HFF-Myc (cell line): ENCODE measurements at regions not wholly inside any gene's neighbourhood (a gene's known extent, or its start where the extent isn't known, plus 50 kb on each side); places are given as distances from the start of the nearest gene placed in this dataset.
A peak's percentile ranks its signal among the peaks of the same experiment; 100 is the strongest.

ENCODE experiments used
- DNase-seq: peaks from one replicate; pipeline ENCODE4 v3.0.0-alpha.2; 2011; ENCODE audit warnings: low read depth; ENCODE audit errors: extremely low read depth
- H3K4me3 ChIP-seq: replicated peaks from 2 replicates; pipeline ENCODE4 v1.5.1; 2011; ENCODE audit warnings: low read depth, mild to moderate bottlenecking, control low read depth, low read length
- TF ChIP-seq, protein P1 (sequence below): IDR thresholded peaks from 2 replicates; pipeline ENCODE4 v1.5.1; 2012; ENCODE audit warnings: mild to moderate bottlenecking, low read depth, low read length, control low read depth; ENCODE audit errors: missing control alignments

DNA sequence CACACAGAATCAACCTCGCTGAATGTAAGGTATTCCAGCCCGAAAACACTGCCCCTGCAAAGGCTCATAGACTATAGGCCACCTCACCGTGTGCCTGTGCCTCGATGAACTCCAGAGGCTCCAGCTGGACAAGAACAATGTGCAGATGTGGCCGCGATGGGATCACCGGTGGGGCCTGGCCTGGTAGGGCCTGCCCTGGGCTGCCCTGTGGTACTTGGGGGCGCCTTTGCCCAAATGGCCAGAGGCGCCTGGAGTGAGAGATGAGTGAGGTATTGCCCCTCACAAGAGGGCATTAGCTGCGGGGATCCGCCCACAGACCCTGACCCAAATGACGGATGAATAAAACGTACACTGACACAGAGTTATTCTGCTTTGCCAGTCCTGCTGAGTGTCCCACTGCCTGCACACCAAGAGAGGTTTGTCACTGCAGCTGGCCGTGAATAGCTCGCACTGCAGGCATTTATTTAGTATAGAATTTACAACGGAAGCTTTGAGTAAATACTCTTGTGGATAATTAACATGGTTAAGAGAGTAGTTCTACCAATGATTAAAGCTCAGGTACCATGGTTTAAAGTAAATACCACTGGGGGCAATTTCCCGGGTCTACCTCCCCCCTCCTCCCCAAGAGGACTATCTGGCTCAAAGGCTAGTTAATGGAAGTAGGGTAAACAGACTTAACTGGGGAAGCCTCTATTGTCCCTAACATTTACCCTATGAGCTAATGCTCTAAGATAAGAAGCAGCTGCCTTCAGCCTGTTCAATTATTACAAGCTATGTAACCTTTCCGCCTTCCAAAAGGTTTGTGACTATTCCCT lies 101.1 kb upstream of the IGLL5 start:
- no peak for DNase-seq
- H3K4me3 ChIP-seq: no peak overlapping the region
- TF ChIP-seq, protein P1, sequence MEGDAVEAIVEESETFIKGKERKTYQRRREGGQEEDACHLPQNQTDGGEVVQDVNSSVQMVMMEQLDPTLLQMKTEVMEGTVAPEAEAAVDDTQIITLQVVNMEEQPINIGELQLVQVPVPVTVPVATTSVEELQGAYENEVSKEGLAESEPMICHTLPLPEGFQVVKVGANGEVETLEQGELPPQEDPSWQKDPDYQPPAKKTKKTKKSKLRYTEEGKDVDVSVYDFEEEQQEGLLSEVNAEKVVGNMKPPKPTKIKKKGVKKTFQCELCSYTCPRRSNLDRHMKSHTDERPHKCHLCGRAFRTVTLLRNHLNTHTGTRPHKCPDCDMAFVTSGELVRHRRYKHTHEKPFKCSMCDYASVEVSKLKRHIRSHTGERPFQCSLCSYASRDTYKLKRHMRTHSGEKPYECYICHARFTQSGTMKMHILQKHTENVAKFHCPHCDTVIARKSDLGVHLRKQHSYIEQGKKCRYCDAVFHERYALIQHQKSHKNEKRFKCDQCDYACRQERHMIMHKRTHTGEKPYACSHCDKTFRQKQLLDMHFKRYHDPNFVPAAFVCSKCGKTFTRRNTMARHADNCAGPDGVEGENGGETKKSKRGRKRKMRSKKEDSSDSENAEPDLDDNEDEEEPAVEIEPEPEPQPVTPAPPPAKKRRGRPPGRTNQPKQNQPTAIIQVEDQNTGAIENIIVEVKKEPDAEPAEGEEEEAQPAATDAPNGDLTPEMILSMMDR: no peak

DNA sequence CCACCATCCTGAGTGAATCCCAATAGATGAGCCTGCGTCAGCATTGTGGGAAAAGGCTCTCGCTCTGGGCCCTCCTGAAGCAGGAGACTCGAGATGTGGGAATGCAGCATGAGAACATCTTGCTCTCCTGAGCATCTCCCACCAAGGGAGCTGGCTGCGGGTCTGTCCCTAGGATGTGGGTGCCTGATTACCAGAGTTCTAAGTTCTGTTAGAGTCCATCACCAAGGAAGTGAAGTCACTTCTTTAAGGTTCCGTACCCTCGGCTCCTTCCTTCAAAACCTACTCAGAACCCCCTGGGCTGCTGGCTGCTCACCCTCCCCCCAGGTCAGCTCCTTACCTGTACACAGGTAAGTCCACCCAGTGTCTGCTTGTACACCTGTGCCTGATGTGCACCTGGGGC lies 100.5 kb upstream of the IGLL5 start:
- H3K4me3 ChIP-seq: no peak overlapping the region
- no peak for DNase-seq
- TF ChIP-seq, protein P1: no peak

DNA sequence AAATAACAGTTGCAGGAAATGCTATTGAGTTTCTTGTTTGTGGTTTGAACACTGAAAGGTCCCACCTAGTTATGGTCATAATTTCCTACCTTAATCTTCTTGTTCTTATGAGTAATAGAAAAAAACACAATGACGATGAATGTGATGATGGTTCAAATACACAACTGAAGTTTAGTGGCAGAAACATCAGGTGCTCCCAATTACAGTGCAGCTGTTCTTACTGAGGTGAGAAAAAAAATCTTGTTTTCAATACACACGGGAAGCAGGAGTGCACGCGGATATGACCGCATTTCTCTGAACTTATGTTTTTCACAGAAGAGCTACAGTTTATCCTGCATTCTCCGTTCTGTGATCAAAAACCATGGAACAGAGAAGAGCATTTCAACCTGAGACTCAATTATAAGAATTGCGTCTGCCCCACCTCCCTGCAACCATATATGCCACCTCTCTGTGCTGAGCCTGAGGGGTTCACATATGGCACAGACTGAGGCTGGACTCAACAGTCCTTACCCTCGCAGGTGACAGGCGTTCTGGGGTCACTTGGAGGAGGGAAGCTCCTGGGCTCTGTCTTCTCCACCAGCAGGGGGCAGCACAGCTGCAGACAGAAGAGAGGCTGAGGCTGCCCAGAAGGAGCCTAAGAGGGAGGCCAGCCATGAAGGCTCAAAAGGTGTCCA lies 99.7 kb upstream of the IGLL5 start:
- no peak overlapping the region for H3K4me3 ChIP-seq
- peak; percentile 6 for DNase-seq
- TF ChIP-seq, protein P1: peak; percentile 94

DNA sequence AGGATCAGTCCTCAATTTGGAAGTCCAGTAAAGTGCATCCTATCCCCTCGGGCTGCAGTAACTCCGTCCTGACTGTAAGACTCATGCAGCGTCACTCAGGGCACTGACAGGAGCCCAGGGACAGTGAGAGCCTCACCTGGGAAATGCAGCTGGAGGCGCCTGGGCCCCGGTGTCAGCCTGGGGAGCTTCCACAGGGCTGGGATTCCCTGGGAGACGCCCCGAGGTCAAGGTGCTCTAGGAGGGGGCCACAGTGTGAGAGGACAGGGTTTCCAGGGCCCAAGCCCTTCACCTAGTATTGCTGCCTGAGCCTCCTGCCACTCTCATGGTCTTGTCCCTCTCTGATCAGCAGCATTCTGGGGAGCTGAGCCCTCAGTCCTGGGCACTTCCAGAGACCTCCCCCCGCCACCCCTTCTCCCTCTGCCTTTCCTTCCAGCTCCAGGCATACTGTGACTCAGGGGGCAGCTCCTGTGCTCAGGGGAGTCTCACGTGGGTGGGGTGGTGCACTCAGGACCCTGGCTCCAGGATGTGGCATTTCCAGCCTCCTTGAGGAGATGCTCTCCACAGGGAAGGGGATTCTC lies 99.1 kb upstream of the IGLL5 start:
- TF ChIP-seq, protein P1: no peak
- no peak for DNase-seq
- H3K4me3 ChIP-seq: no peak overlapping the region

DNA sequence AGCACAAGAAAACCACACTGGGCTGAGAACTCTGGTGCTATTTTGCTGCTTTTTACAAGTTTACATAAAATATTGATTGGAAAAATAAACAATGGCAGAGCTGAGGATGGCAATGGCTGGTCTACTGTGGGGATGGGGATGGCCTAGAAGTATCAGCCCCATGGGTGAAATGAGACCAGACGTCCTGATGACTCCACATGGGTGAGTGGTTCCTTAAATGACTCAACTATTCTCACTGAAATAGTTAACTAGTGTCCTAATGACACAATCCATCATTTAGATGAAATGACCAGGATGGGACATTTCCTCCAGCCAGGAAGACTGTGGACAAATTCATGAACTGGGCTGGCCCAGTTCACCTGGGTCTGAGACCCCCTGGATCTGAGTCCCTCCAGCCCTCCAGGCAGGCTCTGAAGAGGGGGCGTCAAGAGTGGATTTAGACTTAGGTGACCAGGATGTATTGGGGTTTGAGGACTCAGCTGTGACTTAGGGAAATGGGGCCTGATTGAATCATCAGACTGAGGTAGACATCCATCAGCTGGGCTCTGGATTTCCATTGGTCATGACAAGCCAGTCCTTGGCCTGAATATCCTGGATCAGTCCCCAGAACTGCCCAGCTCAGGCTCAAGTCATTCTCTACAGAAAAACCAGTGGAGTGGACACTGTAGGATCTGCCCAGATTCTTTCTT lies 98.2 kb upstream of the IGLL5 start:
- H3K4me3 ChIP-seq: no peak overlapping the region
- no peak for DNase-seq
- TF ChIP-seq, protein P1: no peak

DNA sequence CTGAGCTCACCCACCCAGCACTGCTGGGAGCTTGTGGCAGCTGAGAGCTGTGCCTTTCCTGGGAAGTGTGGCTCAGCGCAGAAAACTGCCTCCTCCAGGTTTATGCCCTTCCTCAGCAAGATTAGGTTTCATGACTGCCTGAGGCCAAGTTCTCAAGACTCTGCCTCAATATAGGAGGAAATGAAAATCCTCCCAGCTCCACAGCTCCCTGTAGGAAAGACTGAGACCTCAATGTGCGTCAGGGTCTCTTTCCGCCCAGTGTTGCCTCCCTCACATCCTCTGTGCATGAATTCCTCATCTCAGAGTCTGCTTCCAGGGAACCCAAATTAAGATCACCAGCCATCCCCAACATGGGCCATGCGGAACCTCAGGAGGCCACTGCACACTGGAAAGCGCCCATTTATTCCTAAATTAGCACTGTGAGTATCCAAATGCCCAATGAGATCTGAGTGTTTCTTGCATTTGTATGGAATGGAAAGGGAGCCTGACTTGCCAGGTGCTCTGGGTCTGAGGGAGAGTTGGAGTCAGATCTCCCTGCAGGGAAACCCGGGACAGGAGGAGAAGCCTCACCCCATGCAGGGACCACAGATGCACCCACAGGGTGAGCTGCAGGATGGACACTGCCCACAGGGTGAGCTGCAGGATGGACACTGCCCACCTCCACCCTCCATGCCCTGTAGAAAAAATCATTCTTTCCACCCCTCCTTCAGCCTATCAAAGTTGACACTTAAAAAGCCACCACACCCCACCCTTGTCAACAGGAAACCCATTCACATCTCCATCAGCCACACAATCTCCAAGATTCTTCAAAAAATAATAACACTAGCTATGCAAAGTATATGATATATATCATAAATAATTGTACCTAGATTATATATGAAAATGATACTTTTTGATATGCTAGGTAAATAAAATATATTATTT lies 97.4 kb upstream of the IGLL5 start:
- no peak for DNase-seq

More for the DNA sequence above, 97.4 kb upstream of the IGLL5 start:
- H3K4me3 ChIP-seq: no peak overlapping the region
- TF ChIP-seq, protein P1: no peak
